HG02798 (cell line): ENCODE measurements at regions not wholly inside any gene's neighbourhood (a gene's known extent, or its start where the extent isn't known, plus 50 kb on each side); places are given as distances from the start of the nearest gene placed in this dataset.

Experiments
- ATAC-seq: cut with Tn5 transposase; IDR thresholded peaks from one replicate; pipeline ENCODE4 v1.9.1; 2021; ENCODE audit warnings: mild to moderate bottlenecking; ENCODE audit not compliant: unreplicated experiment, poor library complexity

DNA sequence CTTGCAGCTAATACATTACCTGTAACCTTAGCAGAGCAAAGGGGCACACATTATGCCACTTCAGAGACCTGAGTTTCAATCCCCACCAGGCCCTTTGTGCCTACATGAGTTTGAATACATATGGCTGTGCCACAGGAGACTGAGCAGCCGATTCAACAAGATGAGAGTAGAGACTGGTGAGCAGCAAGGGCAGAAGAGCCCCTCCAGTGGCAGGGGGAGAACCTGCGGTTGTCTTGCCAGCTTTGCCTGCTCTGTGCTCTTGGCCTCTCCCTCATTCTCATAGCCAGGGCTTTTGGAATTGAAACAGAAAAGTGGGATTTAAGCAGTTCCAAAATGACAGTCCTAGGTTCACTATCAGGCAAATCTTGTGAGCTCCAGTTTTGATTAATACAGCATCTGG is 52.3 kb upstream of the CLNK start:
- ATAC-seq: no peak

DNA sequence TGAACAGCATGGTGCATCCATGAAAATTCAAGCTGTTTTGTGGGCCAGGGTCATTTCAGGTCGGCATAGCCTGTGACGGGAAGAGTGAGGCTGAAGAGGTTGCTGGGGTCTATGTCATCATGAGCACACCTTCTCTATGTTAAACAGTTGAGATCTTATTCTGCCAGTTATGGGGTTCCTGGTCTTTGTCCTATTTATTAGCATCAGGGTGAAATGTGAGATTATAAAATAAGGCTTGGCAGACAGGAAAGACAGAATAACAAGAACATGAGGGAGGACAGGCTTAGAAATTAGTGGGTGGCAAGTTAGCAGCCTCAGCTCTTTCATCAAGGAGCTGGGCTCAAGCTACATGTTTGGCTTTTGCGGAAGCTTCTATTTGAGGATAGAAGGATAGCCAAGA is 51.7 kb upstream of the CLNK start:
- ATAC-seq: no peak

DNA sequence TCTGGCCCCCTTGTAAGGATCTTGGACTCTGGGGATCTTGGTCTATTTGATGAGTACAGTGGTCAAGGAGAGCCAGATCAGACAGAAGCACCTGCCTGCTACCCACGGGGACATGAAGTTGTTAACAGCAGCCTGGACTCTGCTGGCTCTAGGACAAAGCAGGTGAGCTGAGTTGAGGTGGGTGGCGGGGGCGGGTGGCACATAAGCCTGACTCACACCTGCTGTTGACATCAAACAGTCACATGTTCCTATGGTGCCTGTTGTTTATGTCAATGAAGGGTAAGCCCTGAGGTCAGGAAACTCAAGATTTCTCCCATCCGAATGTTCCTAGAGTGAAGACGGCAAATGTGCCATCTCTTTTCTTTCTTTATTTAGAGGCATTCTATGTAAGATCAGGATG is 50.1 kb upstream of the CLNK start:
- no peak for ATAC-seq
